ENCODE measurements at regions not wholly inside any gene's neighbourhood (a gene's known extent, or its start where the extent isn't known, plus 50 kb on each side); places are given as distances from the start of the nearest gene placed in this dataset.

DNA sequence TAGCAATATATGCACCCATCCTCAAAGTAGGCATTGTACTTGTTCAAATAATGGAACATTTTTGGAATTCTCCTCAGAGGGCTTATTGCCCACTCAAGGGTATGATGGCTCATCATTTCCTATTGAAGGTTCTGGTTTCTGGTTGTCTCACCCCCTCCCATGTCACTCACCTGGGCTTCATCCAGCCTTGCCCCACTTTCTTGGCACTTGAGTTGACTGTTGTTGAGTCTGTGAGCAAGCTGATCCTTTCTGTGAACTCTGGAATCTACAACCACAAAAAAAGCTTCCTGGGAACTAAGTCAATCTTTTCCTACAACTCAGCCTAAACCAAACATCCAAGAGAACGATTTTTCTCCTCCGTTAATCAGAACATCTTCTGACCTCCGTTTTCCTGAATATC lies 73.9 kb upstream of the ANKH start:
- TF ChIP-seq FOS (IDR thresholded peaks at IDR 0.05; ENCODE audit: low read depth, low read length) (no peak), RCOR1 (IDR thresholded peaks at IDR 0.05; ENCODE audit: insufficient replicate concordance, low read length) (no peak), POLR2A (IDR thresholded peaks at IDR 0.05; ENCODE audit: low read depth, low read length) (no peak), RFX5 (IDR thresholded peaks at IDR 0.05; ENCODE audit: low read depth, low read length) (no peak), RAD21 (IDR thresholded peaks at IDR 0.05; ENCODE audit: low read length) (no peak), CHD1 (IDR thresholded peaks at IDR 0.05; ENCODE audit: low read depth, low read length) (no peak), MAFK (IDR thresholded peaks at IDR 0.05; ENCODE audit: low read depth, low read length) (no peak)
- TF ChIP-seq, protein P1, sequence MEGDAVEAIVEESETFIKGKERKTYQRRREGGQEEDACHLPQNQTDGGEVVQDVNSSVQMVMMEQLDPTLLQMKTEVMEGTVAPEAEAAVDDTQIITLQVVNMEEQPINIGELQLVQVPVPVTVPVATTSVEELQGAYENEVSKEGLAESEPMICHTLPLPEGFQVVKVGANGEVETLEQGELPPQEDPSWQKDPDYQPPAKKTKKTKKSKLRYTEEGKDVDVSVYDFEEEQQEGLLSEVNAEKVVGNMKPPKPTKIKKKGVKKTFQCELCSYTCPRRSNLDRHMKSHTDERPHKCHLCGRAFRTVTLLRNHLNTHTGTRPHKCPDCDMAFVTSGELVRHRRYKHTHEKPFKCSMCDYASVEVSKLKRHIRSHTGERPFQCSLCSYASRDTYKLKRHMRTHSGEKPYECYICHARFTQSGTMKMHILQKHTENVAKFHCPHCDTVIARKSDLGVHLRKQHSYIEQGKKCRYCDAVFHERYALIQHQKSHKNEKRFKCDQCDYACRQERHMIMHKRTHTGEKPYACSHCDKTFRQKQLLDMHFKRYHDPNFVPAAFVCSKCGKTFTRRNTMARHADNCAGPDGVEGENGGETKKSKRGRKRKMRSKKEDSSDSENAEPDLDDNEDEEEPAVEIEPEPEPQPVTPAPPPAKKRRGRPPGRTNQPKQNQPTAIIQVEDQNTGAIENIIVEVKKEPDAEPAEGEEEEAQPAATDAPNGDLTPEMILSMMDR (conservative IDR thresholded peaks at IDR 0.05; ENCODE audit: low read depth, low read length), result no peak
- TF ChIP-seq, protein P2, sequence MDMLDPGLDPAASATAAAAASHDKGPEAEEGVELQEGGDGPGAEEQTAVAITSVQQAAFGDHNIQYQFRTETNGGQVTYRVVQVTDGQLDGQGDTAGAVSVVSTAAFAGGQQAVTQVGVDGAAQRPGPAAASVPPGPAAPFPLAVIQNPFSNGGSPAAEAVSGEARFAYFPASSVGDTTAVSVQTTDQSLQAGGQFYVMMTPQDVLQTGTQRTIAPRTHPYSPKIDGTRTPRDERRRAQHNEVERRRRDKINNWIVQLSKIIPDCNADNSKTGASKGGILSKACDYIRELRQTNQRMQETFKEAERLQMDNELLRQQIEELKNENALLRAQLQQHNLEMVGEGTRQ (IDR thresholded peaks at IDR 0.05; ENCODE audit: low read depth, low read length), result no peak
- TF ChIP-seq, protein P3, sequence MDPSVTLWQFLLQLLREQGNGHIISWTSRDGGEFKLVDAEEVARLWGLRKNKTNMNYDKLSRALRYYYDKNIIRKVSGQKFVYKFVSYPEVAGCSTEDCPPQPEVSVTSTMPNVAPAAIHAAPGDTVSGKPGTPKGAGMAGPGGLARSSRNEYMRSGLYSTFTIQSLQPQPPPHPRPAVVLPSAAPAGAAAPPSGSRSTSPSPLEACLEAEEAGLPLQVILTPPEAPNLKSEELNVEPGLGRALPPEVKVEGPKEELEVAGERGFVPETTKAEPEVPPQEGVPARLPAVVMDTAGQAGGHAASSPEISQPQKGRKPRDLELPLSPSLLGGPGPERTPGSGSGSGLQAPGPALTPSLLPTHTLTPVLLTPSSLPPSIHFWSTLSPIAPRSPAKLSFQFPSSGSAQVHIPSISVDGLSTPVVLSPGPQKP (IDR thresholded peaks at IDR 0.05; ENCODE audit: borderline replicate concordance, low read depth, low read length), result no peak

All from IMR-90 (cell line).